ENCODE measurements at regions not wholly inside any gene's neighbourhood (a gene's known extent, or its start where the extent isn't known, plus 50 kb on each side); places are given as distances from the start of the nearest gene placed in this dataset.
"Not testable (repeated sequence)": the region's sequence is repeated elsewhere in the genome, so short reads cannot be mapped to it uniquely, and the experiment has no call there.

GRCh38 chr15:29514926-29515325, 245.3 kb upstream of the NSMCE3 start:
- WGBS, 2 donors, result 66 to 87% methylated on average over 4 of the region's 4 CpGs
- Histone ChIP-seq H3K27ac (no peak overlapping the region), H3K4me1 (peaks cover 0 to 9% (median 3%) of the 10 kb centered on the region in 4 donors), H3K9me3 (no peaks in the 10 kb centered on the region), H3K4me3 (no peak overlapping the region), H3K36me3 (no peaks in the 10 kb centered on the region), H3K27me3 (no peaks in the 10 kb centered on the region)
- DNase-seq (no peak), ATAC-seq (ENCODE audit: low FRiP score in 2 of 2) (no peak)
- no peak for TF ChIP-seq CTCF (IDR thresholded peaks at IDR 0.05)
- TF ChIP-seq POLR2AphosphoS5 (IDR thresholded peaks at IDR 0.05), result no peak
- no peak for TF ChIP-seq EP300 (IDR thresholded peaks at IDR 0.05)
- TF ChIP-seq POLR2A (IDR thresholded peaks at IDR 0.05), result no peak

GRCh38 chr15:29511663-29512062, 242.0 kb upstream of the NSMCE3 start:
- 72 to 77% methylated on average over 4 of the region's 4 CpGs for WGBS, 2 donors
- no peaks in the 10 kb centered on the region for H3K36me3 ChIP-seq
- ATAC-seq (ENCODE audit: low FRiP score in 2 of 2) (no peak), DNase-seq (no peak)
- TF ChIP-seq POLR2A (IDR thresholded peaks at IDR 0.05), result no peak
- no peak for TF ChIP-seq CTCF (IDR thresholded peaks at IDR 0.05)
- no peak for TF ChIP-seq EP300 (IDR thresholded peaks at IDR 0.05)
- TF ChIP-seq POLR2AphosphoS5 (IDR thresholded peaks at IDR 0.05), result no peak
- H3K9me3 ChIP-seq, result peaks cover 0 to 3% (median 0%) of the 10 kb centered on the region in 4 donors
- H3K4me1 ChIP-seq, result no peaks in the 10 kb centered on the region
- H3K27ac ChIP-seq, result no peak overlapping the region
- H3K27me3 ChIP-seq, result no peaks in the 10 kb centered on the region
- no peak overlapping the region for H3K4me3 ChIP-seq

GRCh38 chr15:29505535-29505934, 235.9 kb upstream of the NSMCE3 start:
- not testable (repeated sequence) for H3K9me3 ChIP-seq; H3K27ac ChIP-seq; H3K36me3 ChIP-seq; H3K4me3 ChIP-seq; DNase-seq; ATAC-seq (ENCODE audit: low FRiP score in 2 of 2); H3K4me1 ChIP-seq; H3K27me3 ChIP-seq
- WGBS, 2 donors, result 91 to 92% methylated on average over 5 of the region's 5 CpGs

GRCh38 chr15:29490747-29491471, 221.3 kb upstream of the NSMCE3 start:
- no peak overlapping the region for H3K27ac ChIP-seq
- H3K9me3 ChIP-seq, result no peaks in the 10 kb centered on the region
- peaks cover 0 to 4% (median 0%) of the 10 kb centered on the region in 4 donors for H3K4me1 ChIP-seq
- DNase-seq (peak in 1 of 2 donors; percentile 68), ATAC-seq (ENCODE audit: low FRiP score in 2 of 2) (peak in 1 of 2 donors; percentile 16)
- H3K36me3 ChIP-seq, result no peaks in the 10 kb centered on the region
- H3K4me3 ChIP-seq, result no peak overlapping the region
- H3K27me3 ChIP-seq, result no peaks in the 10 kb centered on the region
- TF ChIP-seq POLR2A (IDR thresholded peaks at IDR 0.05), result no peak
- no peak for TF ChIP-seq POLR2AphosphoS5 (IDR thresholded peaks at IDR 0.05)
- no peak for TF ChIP-seq CTCF (IDR thresholded peaks at IDR 0.05)
- TF ChIP-seq EP300 (IDR thresholded peaks at IDR 0.05), result no peak
- 93 to 97% methylated on average over 10 to 25 of the region's 25 CpGs for WGBS, 2 donors

GRCh38 chr15:29480949-29481348, 211.3 kb upstream of the NSMCE3 start:
- no peaks in the 10 kb centered on the region for H3K9me3 ChIP-seq
- no peaks in the 10 kb centered on the region for H3K36me3 ChIP-seq
- no peaks in the 10 kb centered on the region for H3K4me1 ChIP-seq
- DNase-seq, result no peak
- no peak for ATAC-seq (ENCODE audit: low FRiP score in 2 of 2)
- H3K27ac ChIP-seq, result no peak overlapping the region
- WGBS, 2 donors, result 81 to 87% methylated on average over 4 of the region's 4 CpGs
- H3K27me3 ChIP-seq, result no peaks in the 10 kb centered on the region
- TF ChIP-seq CTCF (IDR thresholded peaks at IDR 0.05), result no peak
- no peak for TF ChIP-seq EP300 (IDR thresholded peaks at IDR 0.05)
- TF ChIP-seq POLR2A (IDR thresholded peaks at IDR 0.05), result no peak
- no peak for TF ChIP-seq POLR2AphosphoS5 (IDR thresholded peaks at IDR 0.05)
- H3K4me3 ChIP-seq, result no peak overlapping the region

Measured in upper lobe of left lung (tissue), 6 donors.